ENCODE measurements at regions not wholly inside any gene's neighbourhood (a gene's known extent, or its start where the extent isn't known, plus 50 kb on each side); places are given as distances from the start of the nearest gene placed in this dataset.

GRCh38 chr14:22018890-22019289 is 345.3 kb upstream of the OR4E1 start:
- intact Hi-C loops (cut with DNase I) = no loop called here
- no peak for DNase-seq
- peak in 1 of 2 donors; percentile 60 for ATAC-seq

- DNase-seq (no peak), ATAC-seq (no peak)
- intact Hi-C loops (cut with DNase I) = no loop called here
Measured at GRCh38 chr14:22012452-22012851, 338.8 kb upstream of the OR4E1 start.

- intact Hi-C loops (cut with DNase I) = no loop called here
- ATAC-seq (peak in 1 of 2 donors; percentile 50), DNase-seq (no peak)
Measured at GRCh38 chr14:22011253-22011642, 337.6 kb upstream of the OR4E1 start.

GRCh38 chr14:22010545-22011252 is 337.1 kb upstream of the OR4E1 start:
- intact Hi-C loops (cut with DNase I) = no loop called here

GRCh38 chr14:22008766-22009165 is 335.1 kb upstream of the OR4E1 start:
- intact Hi-C loops (cut with DNase I) = no loop called here
- ATAC-seq = no peak
- no peak for DNase-seq

More at GRCh38 chr14:22010545-22011252, 337.1 kb upstream of the OR4E1 start:
- no peak for DNase-seq
- peak; percentile 50 to 51 for ATAC-seq

GRCh38 chr14:22007784-22008412 is 334.3 kb upstream of the OR4E1 start:
- ATAC-seq (no peak), DNase-seq (no peak)
- intact Hi-C loops (cut with DNase I) = no loop called here

- intact Hi-C loops (cut with DNase I) = no loop called here
- ATAC-seq (no peak), DNase-seq (no peak)
Measured at GRCh38 chr14:22007363-22007762, 333.7 kb upstream of the OR4E1 start.

GRCh38 chr14:22003461-22003860 is 329.8 kb upstream of the OR4E1 start:
- intact Hi-C loops (cut with DNase I) = no loop called here
- no peak for DNase-seq
- ATAC-seq = no peak

- intact Hi-C loops (cut with DNase I) = no loop called here
- peak; percentile 32 for DNase-seq
- no peak for ATAC-seq
Measured at GRCh38 chr14:22002860-22003284, 329.3 kb upstream of the OR4E1 start.

- ATAC-seq (no peak), DNase-seq (no peak)
- intact Hi-C loops (cut with DNase I) = no loop called here
Measured at GRCh38 chr14:21999402-21999801, 325.8 kb upstream of the OR4E1 start.

- no peak for DNase-seq
- intact Hi-C loops (cut with DNase I) = no loop called here
Measured at GRCh38 chr14:21997300-21997699, 323.7 kb upstream of the OR4E1 start.

GRCh38 chr14:21995332-21995731 is 321.7 kb upstream of the OR4E1 start:
- DNase-seq (no peak), ATAC-seq (no peak)
- intact Hi-C loops (cut with DNase I) = no loop called here

More at GRCh38 chr14:21997300-21997699, 323.7 kb upstream of the OR4E1 start:
- ATAC-seq = no peak

- ATAC-seq (no peak), DNase-seq (no peak)
- intact Hi-C loops (cut with DNase I) = no loop called here
Measured at GRCh38 chr14:21993837-21994236, 320.2 kb upstream of the OR4E1 start.

GRCh38 chr14:21993070-21993469 is 319.5 kb upstream of the OR4E1 start:
- no peak for ATAC-seq
- DNase-seq = no peak
- intact Hi-C loops (cut with DNase I) = no loop called here

- no peak for ATAC-seq
- intact Hi-C loops (cut with DNase I) = no loop called here
- DNase-seq = no peak
Measured at GRCh38 chr14:21991130-21991529, 317.5 kb upstream of the OR4E1 start.

GRCh38 chr14:21990116-21990515 is 316.5 kb upstream of the OR4E1 start:
- intact Hi-C loops (cut with DNase I) = no loop called here
- DNase-seq = no peak
- ATAC-seq = no peak

GRCh38 chr14:21989090-21989489 is 315.5 kb upstream of the OR4E1 start:
- intact Hi-C loops (cut with DNase I) = no loop called here
- no peak for ATAC-seq
- DNase-seq = no peak

- intact Hi-C loops (cut with DNase I) = no loop called here
Measured at GRCh38 chr14:21988413-21988812, 314.8 kb upstream of the OR4E1 start.

GRCh38 chr14:21987937-21988336 is 314.3 kb upstream of the OR4E1 start:
- intact Hi-C loops (cut with DNase I) = no loop called here
- ATAC-seq = no peak
- no peak for DNase-seq

More at GRCh38 chr14:21988413-21988812, 314.8 kb upstream of the OR4E1 start:
- DNase-seq = no peak
- ATAC-seq = no peak

- intact Hi-C loops (cut with DNase I) = no loop called here
- ATAC-seq (no peak), DNase-seq (no peak)
Measured at GRCh38 chr14:21985081-21985480, 311.5 kb upstream of the OR4E1 start.

GRCh38 chr14:21978999-21979314 is 305.3 kb upstream of the OR4E1 start:
- intact Hi-C loops (cut with DNase I) = no loop called here
- no peak for ATAC-seq

More at GRCh38 chr14:21978999-21979314, 305.3 kb upstream of the OR4E1 start:
- DNase-seq = no peak
